GM18508 (cell line): ENCODE measurements at regions not wholly inside any gene's neighbourhood (a gene's known extent, or its start where the extent isn't known, plus 50 kb on each side); places are given as distances from the start of the nearest gene placed in this dataset.

Experiments
- ATAC-seq: cut with Tn5 transposase; IDR thresholded peaks from one replicate; pipeline ENCODE4 v1.9.1; 2021; ENCODE audit warnings: moderate number of reproducible peaks; ENCODE audit not compliant: insufficient read depth, unreplicated experiment

DNA sequence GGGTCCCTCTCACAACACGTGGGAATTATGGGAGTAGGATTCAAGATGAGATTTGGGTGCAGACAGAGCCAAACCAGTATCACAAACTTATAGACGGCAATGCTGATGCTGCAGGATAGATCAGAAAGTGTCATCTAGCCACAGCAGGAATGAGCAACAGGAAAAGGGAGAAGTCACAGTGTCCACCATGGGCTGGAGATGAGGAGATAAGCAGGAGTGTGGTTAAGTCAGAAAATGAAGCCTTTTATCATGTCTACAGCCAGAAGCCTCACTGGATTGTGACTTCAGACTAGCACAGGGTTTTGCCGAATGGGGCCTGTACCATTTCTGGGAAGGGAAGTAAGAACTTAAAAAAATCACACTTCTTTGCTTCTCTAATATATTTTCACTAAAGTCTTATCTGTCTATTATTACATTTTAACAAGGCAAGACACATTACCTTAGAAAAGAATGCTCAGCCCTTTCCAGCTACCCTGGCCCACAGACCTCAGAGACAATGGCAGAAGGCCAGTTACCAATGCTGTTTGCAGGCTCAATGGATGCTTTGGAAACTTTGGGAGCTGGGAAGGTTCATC lies 490.2 kb upstream of the SALL1 start:
- no peak for ATAC-seq

DNA sequence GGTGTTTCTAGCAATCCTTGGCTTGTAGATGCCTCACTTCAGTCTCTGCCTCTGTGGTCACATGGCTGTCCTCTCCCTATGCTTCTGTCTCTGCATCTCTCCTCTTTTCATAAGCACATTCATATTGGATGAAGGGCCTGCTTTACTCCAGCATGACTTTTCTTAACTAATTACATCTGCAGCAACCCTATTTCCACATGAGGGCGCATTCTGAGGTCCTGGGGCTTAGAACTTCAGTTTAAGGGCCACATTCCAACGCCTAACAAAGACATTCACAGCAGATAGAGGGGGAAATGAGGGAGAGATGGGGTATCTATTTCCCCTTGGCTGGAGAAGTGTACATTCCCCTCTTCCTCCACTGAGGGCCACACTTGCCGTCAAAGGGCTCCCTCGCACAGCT lies 489.1 kb upstream of the SALL1 start:
- ATAC-seq: no peak

- ATAC-seq: no peak
Observed at GRCh38 chr16:51638339-51639135, 487.5 kb upstream of the SALL1 start.

GRCh38 chr16:51637770-51638094 lies 486.7 kb upstream of the SALL1 start:
- ATAC-seq: no peak

DNA sequence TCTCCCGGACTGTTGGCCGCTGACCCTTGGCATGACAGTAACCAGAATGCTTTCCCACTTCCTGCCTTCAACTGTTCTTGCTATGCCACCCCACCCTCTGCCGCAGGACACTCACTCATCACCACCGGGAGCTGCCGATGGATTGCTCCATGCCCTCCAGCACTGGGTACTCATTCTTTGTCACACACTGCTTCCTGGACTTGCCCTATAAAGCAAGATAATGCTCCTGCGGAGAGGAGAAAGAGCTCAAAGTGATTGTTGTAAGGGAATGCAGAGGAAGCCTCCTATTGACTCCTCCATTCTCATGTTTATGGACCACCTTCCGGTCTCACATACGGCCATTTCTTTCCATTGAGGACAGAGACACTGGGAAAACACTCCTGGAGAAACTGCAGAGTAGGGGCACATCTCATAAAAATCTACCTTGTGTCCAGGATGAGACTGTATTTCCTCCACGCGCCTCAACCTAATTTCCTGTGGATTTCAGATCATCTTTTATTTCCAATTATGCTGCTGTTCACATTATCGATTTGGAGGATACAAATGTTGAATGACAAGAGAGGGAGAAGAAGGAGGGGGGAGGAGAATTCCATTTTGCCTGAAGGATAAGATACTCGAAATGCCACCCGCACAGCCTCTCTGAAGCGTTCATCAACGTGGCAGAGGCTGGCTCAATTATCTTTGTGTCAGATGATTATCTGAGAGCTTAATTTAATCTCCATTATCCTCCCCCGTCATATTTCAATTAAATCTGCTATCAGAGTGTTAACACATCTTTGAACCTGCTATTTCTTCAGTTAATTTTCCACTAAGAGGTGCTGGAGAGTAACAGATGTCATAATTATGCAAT lies 486.1 kb upstream of the SALL1 start:
- no peak for ATAC-seq

- no peak for ATAC-seq
Observed at GRCh38 chr16:51635181-51635580, 484.1 kb upstream of the SALL1 start.

GRCh38 chr16:51630076-51630475 lies 479.0 kb upstream of the SALL1 start:
- no peak for ATAC-seq

- no peak for ATAC-seq
Observed at GRCh38 chr16:51629576-51629975, 478.5 kb upstream of the SALL1 start.

- ATAC-seq: no peak
Observed at GRCh38 chr16:51624080-51624775, 473.2 kb upstream of the SALL1 start.

- no peak for ATAC-seq
Observed at GRCh38 chr16:51621610-51622009, 470.5 kb upstream of the SALL1 start.

GRCh38 chr16:51615141-51615540 lies 464.1 kb upstream of the SALL1 start:
- ATAC-seq: no peak

DNA sequence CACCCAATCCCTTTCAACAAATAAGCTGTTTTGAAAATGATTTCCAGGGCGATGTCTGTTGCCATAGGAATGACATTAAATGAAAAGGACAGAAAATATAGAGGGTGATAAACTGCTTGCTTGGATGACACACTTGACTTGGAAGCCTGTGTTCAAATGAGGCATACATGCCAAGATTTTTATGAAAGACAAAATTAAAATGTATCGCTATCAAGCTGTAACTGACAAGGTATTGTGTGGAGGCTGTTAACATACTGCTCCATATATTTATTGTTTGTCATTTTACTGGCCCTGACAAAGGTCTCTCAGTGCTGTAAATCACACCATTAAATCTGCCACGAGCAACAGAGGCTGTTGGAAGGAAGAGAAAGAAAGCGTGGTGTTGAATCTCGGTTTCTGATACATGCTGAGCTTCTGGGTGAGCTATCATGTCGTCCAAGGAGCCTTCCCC lies 456.2 kb upstream of the SALL1 start:
- no peak for ATAC-seq

DNA sequence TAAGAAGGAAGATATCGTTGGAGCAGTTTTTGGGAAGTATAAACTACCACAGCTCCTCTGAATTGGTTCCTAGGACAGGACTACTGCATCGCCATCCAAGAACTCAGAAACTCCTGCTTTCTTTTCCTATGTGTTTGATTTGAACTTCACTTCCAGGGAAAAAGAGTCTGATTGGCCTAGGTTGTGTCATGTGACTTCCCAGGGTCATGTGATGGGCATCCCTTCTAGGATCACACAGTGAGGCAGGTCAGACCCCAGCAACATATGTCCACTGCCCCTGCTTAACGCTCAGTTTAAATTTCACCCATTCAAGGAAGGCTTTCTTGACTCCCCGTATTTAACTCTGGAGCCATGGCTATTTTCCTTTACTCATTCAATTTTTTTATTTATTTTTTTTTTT lies 445.2 kb upstream of the SALL1 start:
- ATAC-seq: no peak

DNA sequence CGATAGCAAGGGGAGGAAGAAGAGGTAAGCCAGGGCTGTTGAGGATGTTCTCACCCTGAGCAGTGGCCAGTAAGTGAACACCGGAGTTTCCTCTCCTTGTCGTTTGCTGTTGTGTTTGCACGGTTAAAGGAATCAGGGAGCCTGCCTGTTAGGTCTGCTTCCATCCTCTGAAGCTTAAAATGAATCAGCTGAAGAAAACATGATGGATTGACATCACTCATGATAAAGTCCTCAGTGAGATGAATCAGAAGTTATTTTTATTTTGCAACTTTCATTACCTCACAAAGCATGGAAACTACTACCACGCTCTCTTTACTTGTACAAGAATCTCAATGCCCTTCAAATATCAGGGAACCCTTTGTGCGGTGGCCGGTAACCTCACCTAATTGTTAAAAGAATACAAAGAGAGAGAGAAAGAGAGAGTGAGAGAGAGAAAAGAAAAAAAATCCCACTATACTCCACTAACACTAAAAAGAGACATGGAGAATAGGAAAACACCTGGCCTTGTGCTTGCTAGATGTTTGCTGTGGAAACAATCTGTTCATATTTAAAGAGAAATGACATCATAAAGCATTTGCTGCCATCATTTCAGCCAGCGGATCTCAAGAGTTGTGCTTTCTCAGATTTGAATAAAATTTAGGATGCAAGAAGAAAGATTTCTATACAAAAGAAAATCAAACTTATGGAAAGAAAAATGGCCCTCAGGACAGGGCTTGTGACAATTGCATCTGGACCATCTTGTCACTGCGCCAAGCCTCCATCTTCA lies 441.6 kb upstream of the SALL1 start:
- no peak for ATAC-seq

GRCh38 chr16:51592001-51592501 lies 441.0 kb upstream of the SALL1 start:
- no peak for ATAC-seq

- ATAC-seq: no peak
Observed at GRCh38 chr16:51591480-51591879, 440.4 kb upstream of the SALL1 start.

GRCh38 chr16:51579652-51580360 lies 428.7 kb upstream of the SALL1 start:
- ATAC-seq: no peak

DNA sequence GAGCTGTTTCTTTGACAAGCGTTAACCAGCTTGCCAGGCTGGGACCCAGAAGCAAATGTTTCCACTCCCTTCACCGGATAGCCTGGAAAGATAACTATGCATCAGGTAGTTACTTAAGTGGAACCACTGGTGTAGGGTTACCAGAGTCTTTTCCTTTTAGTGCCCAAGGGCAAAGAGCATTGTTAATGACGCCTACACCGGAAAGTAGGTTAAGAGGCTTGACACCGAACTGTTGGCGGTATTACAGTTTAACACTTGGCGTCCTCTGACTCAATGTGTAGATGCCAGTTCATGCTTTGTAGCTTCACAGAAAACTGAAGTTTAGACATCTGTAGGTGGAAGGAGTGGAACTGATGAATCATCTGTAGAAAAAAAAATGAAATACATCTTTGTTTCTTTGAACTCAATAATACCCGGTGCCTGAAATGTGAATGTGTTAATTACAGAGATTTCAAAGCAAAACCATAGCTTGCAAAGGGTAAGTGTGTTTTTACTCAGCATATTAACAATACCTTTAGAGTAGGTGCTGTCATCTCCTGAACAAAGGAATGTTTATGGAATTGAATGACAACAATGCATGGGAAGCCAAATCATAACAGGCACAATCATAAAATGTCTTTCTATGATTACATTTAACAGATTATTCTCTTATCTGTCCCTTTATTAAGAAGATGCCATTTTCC lies 426.7 kb upstream of the SALL1 start:
- no peak for ATAC-seq
